Brain microvascular endothelial cell (primary cell): ENCODE measurements at regions not wholly inside any gene's neighbourhood (a gene's known extent, or its start where the extent isn't known, plus 50 kb on each side); places are given as distances from the start of the nearest gene placed in this dataset.

ENCODE experiments used
- DNase-seq: peaks from one replicate; pipeline ENCODE4 v3.0.0-alpha.2; 2020
- H3K27ac ChIP-seq: fragments of 250-450 bp; sonication (Bioruptor Pico); 2 replicates; pipeline ENCODE4 v1.5.1; 2020; ENCODE audit warnings: mild to moderate bottlenecking, moderate library complexity
- H3K27me3 ChIP-seq: fragments of 250-450 bp; sonication (Bioruptor Pico); replicated peaks from 2 replicates; pipeline ENCODE4 v1.5.1; 2020; ENCODE audit warnings: mild to moderate bottlenecking
- H3K36me3 ChIP-seq: fragments of 250-450 bp; sonication (Bioruptor Pico); replicated peaks from 2 replicates; pipeline ENCODE4 v1.5.1; 2020; ENCODE audit warnings: mild to moderate bottlenecking
- H3K4me3 ChIP-seq: 2 replicates; pipeline ENCODE4 v1.5.1; 2011; ENCODE audit warnings: low read depth, mild to moderate bottlenecking, control low read depth, low read length, moderate library complexity
- in situ Hi-C: cut with HindIII; loops from 2 replicates; pipeline ENCODE4 v1.10.0; 2017; ENCODE audit warnings: low sequenced_read_pairs, low pct_ligation_motif_present
- TF ChIP-seq, protein P1 (sequence below): IDR thresholded peaks from 2 replicates; pipeline ENCODE4 v1.5.1; 2011; ENCODE audit warnings: low read depth, mild to moderate bottlenecking, moderate library complexity, low read length, control low read depth, inconsistent platforms; ENCODE audit errors: missing control alignments

DNA sequence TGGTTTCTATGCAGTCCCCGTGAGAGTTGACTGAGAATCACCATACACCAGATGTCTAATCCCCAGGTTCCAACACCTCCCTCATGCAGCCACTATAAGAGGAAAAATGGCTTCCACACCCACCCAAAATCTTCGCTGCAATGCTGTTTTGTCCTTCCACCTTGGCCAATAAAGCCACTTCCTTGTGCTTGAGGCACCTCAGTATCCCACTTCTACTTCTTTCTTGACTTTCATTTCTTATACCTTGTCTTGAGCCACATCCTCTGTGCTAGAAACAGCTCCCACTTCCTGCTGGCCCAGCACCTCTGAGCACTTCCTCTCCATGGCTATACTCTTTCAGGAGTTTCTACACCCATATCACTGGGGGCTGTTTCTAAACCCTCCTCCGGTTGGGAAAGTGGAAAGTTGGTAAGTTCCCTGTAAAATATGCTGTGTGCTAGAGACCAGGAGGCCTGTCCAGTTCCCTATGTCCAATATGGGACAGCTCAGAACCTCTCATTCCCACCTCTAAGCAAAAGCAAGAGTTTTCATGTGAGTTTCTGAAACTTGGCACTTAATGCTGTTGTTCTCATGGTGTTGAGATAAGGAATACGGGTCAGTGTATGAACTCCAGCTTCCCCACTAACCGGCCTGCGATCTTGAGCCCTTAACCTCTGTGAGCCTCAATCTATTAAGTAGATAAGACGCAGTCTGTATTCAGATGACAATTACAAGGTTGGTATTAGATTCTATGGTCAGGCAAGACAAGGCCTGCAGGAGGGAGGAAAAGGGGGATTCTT lies 209.1 kb upstream of the ID2 start:
- H3K27ac ChIP-seq: no peak overlapping the region

DNA sequence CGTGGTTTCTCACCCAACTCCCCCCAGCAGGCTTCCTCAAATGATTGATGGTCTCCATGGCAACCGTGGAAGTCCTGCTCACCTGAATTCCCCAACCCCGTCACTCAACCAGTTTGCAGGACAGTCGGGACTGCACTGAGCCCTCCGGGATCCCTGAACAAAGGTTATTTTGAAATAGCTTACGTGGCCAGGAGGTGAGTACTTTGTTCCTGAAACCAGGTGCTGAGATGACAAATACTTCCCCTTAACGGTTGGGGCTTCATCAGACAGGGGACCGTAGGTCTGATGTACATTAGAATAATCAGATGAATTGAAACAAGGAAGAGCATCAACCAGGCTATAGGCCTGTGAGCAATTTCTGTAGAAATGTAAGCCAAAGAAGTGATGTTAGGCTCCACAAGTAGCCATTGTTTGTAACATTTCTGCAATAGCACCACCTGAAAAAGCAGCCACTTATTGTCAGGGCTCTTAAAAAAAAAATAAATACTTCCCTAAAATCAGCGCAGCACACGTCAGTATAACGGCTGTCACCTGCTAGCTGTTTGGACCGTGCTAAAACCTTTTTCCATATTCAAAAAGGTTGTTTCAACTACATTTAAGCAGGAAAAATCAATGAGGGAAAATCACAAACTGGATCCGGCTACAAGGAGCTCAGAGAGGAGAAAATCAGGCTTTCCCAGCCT lies 206.4 kb upstream of the ID2 start:
- H3K4me3 ChIP-seq: no peak overlapping the region
- H3K27ac ChIP-seq: no peak overlapping the region
- H3K36me3 ChIP-seq: no peaks in the 10 kb centered on the region
- in situ Hi-C loops: no loop called here
- TF ChIP-seq, protein P1, sequence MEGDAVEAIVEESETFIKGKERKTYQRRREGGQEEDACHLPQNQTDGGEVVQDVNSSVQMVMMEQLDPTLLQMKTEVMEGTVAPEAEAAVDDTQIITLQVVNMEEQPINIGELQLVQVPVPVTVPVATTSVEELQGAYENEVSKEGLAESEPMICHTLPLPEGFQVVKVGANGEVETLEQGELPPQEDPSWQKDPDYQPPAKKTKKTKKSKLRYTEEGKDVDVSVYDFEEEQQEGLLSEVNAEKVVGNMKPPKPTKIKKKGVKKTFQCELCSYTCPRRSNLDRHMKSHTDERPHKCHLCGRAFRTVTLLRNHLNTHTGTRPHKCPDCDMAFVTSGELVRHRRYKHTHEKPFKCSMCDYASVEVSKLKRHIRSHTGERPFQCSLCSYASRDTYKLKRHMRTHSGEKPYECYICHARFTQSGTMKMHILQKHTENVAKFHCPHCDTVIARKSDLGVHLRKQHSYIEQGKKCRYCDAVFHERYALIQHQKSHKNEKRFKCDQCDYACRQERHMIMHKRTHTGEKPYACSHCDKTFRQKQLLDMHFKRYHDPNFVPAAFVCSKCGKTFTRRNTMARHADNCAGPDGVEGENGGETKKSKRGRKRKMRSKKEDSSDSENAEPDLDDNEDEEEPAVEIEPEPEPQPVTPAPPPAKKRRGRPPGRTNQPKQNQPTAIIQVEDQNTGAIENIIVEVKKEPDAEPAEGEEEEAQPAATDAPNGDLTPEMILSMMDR: no peak
- no peaks in the 10 kb centered on the region for H3K27me3 ChIP-seq
- no peak for DNase-seq

More for the DNA sequence above, 209.1 kb upstream of the ID2 start:
- Histone ChIP-seq H3K36me3 (no peaks in the 10 kb centered on the region), H3K4me3 (no peak overlapping the region), H3K27me3 (no peaks in the 10 kb centered on the region)
- in situ Hi-C loops: no loop called here
- no peak for DNase-seq
- TF ChIP-seq, protein P1: no peak

DNA sequence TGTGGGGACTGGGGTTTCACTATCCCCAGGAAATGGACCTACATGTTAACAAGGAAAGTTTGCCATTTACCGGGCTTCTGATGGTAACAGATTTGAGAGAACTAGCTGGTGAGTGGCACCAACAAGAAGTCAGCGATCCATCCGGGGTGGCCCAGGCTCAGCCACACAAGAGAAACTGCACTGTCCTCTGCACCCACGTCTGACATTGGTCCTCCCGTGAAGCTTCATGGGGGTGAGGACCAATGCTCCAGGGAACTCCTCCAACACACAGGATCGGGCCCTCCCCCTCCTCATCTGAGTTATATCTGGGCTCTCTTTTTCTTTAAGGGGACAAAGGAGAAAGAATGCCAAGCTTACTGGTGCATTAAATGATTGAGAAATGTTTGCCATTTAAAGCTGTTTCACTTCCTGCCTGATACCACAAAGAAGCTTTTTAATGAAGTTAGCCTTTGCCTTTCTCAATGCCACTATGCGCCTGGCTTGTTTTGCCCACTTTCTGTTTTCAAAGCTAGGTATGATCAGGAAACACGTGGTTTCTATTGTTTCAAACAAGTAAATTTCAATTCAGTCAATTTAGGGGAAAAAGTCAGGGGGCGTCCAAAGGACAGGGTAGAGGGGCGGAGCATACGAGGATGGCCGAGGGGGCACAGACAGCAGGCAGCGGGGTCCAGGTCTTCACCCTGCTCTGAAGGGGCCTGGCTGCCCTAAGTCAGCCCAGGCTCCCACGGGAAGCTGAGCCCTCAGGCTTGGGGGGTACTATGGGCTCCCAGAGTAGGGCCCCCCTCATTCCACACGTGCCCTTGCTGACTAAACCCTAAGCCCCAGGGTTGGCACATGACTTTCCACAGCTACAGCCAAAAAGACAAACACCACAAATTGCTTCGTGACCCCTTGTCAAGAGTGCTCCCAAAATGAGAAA lies 204.0 kb upstream of the ID2 start:
- Histone ChIP-seq H3K36me3 (no peaks in the 10 kb centered on the region), H3K4me3 (no peak overlapping the region), H3K27me3 (no peaks in the 10 kb centered on the region), H3K27ac (no peak overlapping the region)
- TF ChIP-seq, protein P1: no peak
- in situ Hi-C loops: no loop called here
- DNase-seq: no peak

DNA sequence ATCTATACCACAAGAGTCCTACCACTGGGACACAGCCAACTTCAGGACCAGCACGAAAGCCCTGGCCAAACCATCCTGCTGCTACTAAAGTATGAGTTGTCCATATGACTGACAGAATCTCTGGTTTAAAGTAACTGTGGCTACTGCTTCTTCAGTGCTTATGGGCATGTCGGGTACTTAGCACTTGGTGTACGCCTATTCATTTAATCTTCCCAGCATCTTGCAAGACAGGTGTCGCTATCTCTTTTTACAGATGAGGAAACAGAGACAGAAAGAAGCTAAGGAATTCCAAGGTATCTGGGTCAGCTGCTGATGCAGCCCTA lies 203.4 kb upstream of the ID2 start:
- no peaks in the 10 kb centered on the region for H3K36me3 ChIP-seq
- in situ Hi-C loops: no loop called here
- no peak for DNase-seq
- no peaks in the 10 kb centered on the region for H3K27me3 ChIP-seq
- no peak overlapping the region for H3K27ac ChIP-seq
- no peak overlapping the region for H3K4me3 ChIP-seq
- TF ChIP-seq, protein P1: no peak

DNA sequence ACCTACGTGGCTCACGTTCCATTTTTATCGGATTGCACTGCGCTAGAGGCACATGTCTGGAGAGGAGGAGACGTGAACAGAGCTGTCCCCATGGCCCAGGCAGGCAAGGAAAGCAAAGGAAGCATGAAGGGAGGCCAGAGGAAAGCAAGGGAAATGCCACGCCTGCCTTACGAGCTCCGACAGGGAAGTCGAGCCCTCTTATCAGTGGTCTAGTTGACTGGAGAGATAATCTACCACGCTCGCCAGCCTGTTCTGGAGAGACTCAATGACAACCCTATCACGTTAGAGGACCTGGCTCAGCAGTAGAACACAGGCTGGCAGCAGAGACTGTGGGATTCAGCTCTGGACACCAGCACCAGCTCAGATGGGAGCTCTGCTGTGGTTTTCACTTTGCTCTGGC lies 202.6 kb upstream of the ID2 start:
- Histone ChIP-seq H3K27me3 (no peaks in the 10 kb centered on the region), H3K36me3 (no peaks in the 10 kb centered on the region)
- in situ Hi-C loops: no loop called here

More for the DNA sequence above, 202.6 kb upstream of the ID2 start:
- no peak overlapping the region for H3K4me3 ChIP-seq
- TF ChIP-seq, protein P1: no peak
- no peak for DNase-seq
- H3K27ac ChIP-seq: no peak overlapping the region
